ENCODE measurements at regions not wholly inside any gene's neighbourhood (a gene's known extent, or its start where the extent isn't known, plus 50 kb on each side); places are given as distances from the start of the nearest gene placed in this dataset.

DNA sequence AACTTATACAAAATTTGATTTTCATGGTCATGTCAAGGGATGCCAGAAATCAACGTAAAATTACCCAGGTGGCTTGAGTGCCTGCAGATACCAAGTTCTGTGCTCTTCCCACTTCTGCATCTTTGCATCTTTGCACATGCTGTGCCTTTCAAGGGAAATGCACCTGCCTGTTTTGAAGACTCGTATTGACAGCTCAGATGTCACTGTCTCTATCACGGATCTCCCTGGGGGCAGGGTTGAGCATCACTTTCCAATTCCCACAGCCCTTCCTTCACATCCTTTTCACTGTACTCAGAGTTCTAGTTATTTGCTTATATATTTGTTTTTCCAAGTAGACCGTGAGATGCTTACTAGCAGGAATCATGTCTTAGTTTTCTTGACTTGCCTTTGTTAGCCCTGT, 274.2 kb downstream of the CDH26 start:
- no peak for DNase-seq
- WGBS, 3 donors = 81 to 82% (median 81%) methylated on average over 4 of the region's 4 CpGs
- Histone ChIP-seq H3K9me3 (no peaks in the 10 kb centered on the region), H3K27ac (no peak overlapping the region), H3K36me3 (no peaks in the 10 kb centered on the region), H3K27me3 (no peaks in the 10 kb centered on the region), H3K4me3 (no peak overlapping the region), H3K4me1 (ENCODE audit: insufficient read depth) (no peaks in the 10 kb centered on the region)
- intact Hi-C loops (cut with DNase I) = no loop called here
- TF ChIP-seq EP300 (IDR thresholded peaks at IDR 0.05) (no peak), POLR2A (IDR thresholded peaks at IDR 0.05) (no peak)
- TF ChIP-seq, protein P1, sequence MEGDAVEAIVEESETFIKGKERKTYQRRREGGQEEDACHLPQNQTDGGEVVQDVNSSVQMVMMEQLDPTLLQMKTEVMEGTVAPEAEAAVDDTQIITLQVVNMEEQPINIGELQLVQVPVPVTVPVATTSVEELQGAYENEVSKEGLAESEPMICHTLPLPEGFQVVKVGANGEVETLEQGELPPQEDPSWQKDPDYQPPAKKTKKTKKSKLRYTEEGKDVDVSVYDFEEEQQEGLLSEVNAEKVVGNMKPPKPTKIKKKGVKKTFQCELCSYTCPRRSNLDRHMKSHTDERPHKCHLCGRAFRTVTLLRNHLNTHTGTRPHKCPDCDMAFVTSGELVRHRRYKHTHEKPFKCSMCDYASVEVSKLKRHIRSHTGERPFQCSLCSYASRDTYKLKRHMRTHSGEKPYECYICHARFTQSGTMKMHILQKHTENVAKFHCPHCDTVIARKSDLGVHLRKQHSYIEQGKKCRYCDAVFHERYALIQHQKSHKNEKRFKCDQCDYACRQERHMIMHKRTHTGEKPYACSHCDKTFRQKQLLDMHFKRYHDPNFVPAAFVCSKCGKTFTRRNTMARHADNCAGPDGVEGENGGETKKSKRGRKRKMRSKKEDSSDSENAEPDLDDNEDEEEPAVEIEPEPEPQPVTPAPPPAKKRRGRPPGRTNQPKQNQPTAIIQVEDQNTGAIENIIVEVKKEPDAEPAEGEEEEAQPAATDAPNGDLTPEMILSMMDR (IDR thresholded peaks at IDR 0.05) = no peak

DNA sequence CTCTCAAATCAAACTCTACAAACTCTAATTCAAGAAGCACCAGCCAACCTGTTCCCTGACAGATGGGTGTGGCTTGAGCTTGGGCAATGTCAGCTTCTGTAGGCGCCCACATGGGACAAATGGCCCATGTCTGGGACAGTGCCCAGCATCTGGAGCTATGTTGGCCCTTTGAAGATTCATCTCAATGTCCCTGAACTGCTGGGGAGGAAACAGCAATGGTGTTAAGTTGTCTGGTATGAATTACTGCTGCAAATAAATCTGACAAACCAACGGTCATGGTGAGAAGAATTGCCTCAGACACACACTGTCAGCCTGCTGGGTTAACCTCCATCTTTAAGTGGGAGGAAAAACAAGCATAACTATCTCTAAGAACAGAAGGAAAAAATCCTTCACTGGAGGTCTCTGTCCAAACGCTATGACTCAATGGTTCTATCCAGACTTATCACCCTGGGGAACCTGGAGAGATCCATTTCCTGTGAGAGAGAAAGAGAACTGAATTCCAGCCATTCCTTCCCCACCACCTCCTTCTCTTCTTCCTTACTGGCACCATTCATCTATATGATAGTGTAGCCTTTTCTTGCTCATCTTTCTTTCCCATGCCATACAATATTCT, 274.9 kb downstream of the CDH26 start:
- TF ChIP-seq, protein P1 (IDR thresholded peaks at IDR 0.05) = no peak
- TF ChIP-seq POLR2A (IDR thresholded peaks at IDR 0.05) = no peak
- TF ChIP-seq EP300 (IDR thresholded peaks at IDR 0.05) = no peak
- intact Hi-C loops (cut with DNase I) = no loop called here
- no peaks in the 10 kb centered on the region for H3K36me3 ChIP-seq
- no peaks in the 10 kb centered on the region for H3K9me3 ChIP-seq
- no peak overlapping the region for H3K4me3 ChIP-seq
- no peak for DNase-seq
- H3K27ac ChIP-seq = no peak overlapping the region
- no peaks in the 10 kb centered on the region for H3K4me1 ChIP-seq (ENCODE audit: insufficient read depth)
- no peaks in the 10 kb centered on the region for H3K27me3 ChIP-seq
- WGBS, 3 donors = 16 to 21% (median 21%) methylated on average over 3 of the region's 3 CpGs

DNA sequence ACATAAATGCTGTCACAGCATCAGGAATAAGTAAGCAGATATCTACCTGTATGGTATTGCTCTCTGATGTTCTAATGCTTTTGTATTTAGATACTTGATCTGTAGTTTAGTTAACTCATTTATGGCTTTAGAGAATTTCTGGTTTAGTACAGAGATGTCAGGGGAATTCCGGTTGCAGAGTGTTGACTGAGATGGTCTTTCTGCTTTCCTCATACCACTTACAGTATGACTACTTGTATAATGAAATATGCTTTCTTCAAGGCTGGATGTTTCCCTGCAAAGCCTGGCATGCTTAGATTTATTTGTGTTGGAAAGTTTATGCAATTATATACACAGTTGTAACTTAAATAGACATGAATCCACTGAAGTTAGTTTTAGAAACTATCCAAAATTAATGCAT, 278.4 kb downstream of the CDH26 start:
- Histone ChIP-seq H3K4me1 (ENCODE audit: insufficient read depth) (no peaks in the 10 kb centered on the region), H3K27me3 (no peaks in the 10 kb centered on the region), H3K4me3 (no peak overlapping the region), H3K9me3 (no peaks in the 10 kb centered on the region), H3K36me3 (no peaks in the 10 kb centered on the region), H3K27ac (no peak overlapping the region)
- no peak for TF ChIP-seq EP300 (IDR thresholded peaks at IDR 0.05)
- TF ChIP-seq, protein P1 (IDR thresholded peaks at IDR 0.05) = no peak
- no peak for TF ChIP-seq POLR2A (IDR thresholded peaks at IDR 0.05)
- intact Hi-C loops (cut with DNase I) = no loop called here
- WGBS, 3 donors = 56 to 77% (median 76%) methylated on average over 1 of the region's 1 CpG
- no peak for DNase-seq

DNA sequence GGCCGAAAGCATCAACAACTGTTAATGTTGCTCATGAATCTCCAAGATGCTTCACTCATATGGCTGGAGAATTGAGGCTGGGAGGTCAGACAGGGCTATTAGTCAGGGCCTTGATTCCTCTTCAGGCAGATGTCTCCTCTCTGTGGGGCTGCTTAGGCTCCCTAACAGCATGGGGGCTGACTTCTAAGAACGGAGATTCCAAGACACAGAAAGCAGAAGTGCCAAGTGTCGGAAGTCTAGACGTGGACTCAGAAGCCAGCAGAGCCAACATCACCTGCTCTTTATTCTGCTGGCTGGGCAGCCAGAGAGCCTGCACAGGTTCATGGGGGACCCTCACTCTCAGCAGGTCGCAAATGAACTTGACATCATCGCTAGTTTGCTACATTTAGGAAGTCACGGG, 279.8 kb downstream of the CDH26 start:
- DNase-seq = no peak
- H3K36me3 ChIP-seq = no peaks in the 10 kb centered on the region
- no peak overlapping the region for H3K27ac ChIP-seq
- WGBS, 3 donors = 80 to 85% (median 82%) methylated on average over 7 of the region's 7 CpGs
- intact Hi-C loops (cut with DNase I) = no loop called here
- H3K4me1 ChIP-seq (ENCODE audit: insufficient read depth) = no peaks in the 10 kb centered on the region
- no peak overlapping the region for H3K4me3 ChIP-seq
- H3K27me3 ChIP-seq = no peaks in the 10 kb centered on the region
- H3K9me3 ChIP-seq = no peaks in the 10 kb centered on the region
- TF ChIP-seq POLR2A (IDR thresholded peaks at IDR 0.05) = no peak
- no peak for TF ChIP-seq EP300 (IDR thresholded peaks at IDR 0.05)
- TF ChIP-seq, protein P1 (IDR thresholded peaks at IDR 0.05) = no peak
